HG02981 (cell line): ENCODE measurements at regions not wholly inside any gene's neighbourhood (a gene's known extent, or its start where the extent isn't known, plus 50 kb on each side); places are given as distances from the start of the nearest gene placed in this dataset.

Source experiments
- ATAC-seq: cut with Tn5 transposase; IDR thresholded peaks from one replicate; pipeline ENCODE4 v1.9.1; 2021; ENCODE audit warnings: mild to moderate bottlenecking, moderate library complexity; ENCODE audit not compliant: unreplicated experiment

DNA sequence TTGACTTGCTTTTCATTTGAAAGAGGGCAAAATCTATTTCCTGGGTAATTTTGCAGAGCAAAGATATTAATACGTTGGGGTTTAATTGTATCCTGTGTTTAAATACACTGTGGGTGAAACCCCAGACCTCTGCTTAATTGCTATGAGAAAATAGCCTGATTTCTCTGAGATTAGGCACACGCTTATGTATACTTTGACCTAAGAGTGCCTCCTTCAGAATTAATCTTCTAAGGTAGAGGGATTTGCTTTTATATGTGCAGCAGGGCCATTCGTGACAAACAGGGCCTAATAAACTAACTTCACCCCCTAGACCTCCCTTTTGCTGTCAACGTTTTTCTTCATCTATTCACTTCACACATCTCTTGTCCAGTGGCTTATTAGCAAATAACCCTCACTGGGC is 216.9 kb upstream of the ADGRL2 start:
- ATAC-seq: no peak

DNA sequence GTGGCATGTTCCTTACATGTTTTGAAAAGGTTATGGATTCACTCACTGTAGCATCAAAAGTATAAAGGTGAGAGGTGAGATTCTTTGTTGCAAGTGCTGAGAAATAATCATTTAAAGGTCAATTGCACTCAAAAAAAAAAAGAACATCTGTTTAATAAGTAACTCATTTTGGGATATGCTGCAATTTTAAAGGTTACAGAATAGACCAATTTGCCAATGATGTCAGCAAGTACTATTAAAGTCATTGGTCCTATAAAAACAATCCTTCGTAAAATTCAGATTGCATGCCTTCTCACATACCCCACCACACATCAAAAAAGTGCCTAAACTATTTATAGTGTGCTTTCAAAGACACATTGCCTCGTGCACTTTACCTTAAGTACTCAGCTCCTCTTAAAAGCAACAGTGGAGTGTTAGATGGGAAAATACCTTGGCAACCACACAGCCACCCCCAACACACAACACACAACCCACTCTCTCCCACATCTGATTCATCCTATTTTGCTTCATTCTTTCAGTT is 218.2 kb upstream of the ADGRL2 start:
- ATAC-seq: peak; percentile 47

DNA sequence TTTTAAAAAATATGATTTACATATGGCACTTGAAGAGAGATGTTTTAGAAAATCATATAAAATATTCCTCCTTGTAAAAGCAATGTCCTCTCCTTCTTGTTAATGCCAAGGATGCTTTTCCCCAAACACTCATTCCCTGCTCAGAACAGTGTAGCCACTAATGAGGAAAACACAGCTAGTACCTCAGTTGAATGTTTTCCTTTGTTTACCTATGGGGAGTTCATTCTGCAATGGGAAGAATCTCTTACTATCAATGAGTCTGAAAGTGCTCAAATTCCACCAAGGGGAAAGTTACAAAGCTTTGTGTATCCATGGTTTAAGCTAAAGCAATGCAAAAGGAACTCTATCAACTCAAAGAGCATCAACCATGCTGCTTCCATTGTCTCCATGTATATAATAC is 221.9 kb upstream of the ADGRL2 start:
- ATAC-seq: no peak

GRCh38 chr1:81577004-81577697 is 223.6 kb upstream of the ADGRL2 start:
- ATAC-seq: no peak

DNA sequence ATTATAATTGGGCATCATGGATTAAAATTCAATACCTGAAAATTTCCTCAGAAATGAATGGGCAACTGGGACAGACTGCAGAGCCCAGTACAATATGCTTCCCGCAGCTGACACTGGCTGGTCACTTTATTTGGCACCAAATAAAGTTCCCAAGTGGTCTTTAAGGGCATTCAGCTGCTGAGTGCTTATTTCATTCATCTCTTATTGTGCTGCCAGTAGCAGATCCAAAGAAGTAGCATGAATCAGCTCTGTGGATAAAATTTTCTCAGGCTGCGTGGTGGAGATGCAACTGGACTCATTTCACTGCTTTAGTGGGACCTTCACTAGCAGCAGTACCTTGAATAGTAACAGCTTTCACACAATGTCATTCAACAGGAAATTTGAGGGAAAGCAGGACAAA is 226.3 kb upstream of the ADGRL2 start:
- no peak for ATAC-seq

DNA sequence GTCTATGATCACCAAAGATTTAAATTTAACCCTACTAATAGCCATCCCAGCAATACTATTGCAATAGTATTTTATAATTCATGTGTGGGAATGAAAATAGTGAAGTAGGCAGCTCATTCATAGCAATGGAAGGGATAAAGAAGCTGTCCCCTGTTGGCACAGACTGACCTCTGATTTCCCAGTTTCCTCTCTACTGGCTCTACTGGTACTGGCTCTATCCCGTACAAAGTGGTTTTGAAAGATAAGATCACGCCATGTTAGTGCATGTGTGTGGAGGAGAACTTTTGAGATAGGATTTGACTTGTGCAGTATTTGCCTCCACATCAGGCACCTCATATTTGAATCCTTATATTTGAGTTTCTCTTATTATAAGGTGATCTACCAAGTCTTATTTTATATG is 227.3 kb upstream of the ADGRL2 start:
- ATAC-seq: no peak

DNA sequence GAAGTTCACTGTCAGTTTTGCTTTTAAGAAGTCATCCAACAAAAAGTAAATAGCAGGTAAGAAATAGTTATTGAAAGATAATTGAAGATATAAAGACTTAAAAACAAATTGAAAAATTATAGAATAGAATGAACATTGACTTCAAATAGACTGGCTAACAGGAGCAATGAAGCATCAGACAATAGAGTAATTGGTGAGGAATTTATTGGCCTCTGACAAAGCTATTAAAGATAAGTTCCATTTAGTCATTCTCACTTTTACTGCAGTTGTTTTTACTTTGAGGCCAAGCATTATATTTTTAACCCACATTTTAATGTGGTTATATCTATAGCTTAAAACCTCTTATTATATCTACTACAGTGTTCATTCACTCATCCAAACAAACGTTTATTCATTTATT is 228.8 kb upstream of the ADGRL2 start:
- no peak for ATAC-seq

GRCh38 chr1:81569761-81570160 is 231.0 kb upstream of the ADGRL2 start:
- no peak for ATAC-seq

- no peak for ATAC-seq
These were observed 237.1 kb upstream of the ADGRL2 start for GRCh38 chr1:81563632-81564031.

GRCh38 chr1:81562934-81563333 is 237.8 kb upstream of the ADGRL2 start:
- no peak for ATAC-seq

DNA sequence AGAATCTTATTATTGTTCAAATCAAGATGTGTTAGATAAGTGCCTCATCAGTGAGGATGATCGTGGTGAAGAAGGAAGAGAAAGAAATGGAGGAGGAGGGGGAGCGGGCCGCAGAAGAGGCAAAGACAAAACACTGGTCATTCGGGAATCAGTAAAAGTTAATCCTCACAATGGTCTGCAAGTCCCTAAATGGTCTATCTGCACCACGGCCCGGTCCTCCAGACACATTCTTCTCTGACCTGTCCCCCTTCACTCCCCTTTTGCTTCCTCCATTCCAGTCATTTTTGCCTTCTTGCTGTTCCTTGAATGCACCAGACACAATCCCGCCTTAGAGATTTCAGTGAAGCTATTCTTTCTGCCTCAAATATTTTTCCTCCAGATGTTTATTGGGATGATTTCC is 240.1 kb upstream of the ADGRL2 start:
- no peak for ATAC-seq

GRCh38 chr1:81559662-81560350 is 240.9 kb upstream of the ADGRL2 start:
- ATAC-seq: no peak

GRCh38 chr1:81558291-81559076 is 242.2 kb upstream of the ADGRL2 start:
- ATAC-seq: no peak

DNA sequence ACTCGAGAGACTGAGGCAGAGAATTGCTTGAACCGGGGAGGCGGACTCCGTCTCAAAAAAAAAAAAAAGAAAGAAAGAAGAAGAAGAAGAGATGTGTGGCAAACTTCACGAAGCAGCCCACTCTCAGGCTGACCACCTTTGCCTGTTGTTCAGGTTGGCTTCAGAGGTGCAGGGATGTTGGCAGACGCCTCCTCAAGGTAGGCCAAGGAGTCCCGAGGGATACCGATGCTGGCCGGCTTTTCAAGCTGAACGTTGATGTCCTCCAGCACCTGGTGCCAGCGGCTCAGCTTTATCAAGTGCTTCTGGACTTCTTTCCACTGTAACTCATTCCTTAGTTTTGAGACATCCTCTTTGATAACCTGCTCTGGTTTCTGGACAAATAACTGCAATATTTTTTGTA is 243.8 kb upstream of the ADGRL2 start:
- no peak for ATAC-seq

DNA sequence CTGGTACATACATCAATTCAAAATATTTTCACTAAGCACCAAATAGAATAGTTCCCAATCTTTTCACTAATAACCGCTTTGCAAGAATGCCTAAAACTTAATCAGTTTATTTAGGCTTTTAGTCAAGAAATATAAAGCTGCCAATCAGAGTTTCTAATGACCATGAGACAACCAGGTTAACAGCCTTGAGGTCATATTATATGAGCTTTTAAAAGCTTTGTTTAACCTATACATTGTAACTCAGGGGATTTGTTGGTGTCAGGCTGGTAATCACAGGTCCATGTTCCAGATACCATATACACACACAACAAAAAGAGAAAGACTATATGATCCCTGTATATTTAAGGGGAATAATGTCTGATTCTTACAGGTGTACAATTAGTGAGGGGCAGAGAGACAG is 246.2 kb upstream of the ADGRL2 start:
- ATAC-seq: no peak

DNA sequence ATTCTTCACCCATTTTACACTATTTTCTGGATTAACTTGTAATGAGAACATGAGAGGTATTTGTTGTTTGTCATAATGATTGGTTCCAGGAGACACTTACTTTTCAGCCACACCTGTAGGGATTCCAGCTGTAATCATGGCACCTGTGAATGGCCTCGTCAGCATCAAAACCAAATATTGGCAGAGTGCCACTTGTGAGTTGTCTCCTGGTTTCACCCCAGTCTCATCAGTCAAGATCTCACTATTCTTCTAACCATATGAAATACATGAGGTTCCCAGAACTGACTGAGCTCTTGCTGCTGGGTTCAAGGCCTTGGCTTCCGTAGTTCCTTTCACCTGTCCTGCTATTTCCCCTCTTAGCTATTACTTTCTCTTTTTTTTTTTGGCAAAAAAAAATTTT is 246.6 kb upstream of the ADGRL2 start:
- no peak for ATAC-seq

GRCh38 chr1:81553503-81553902 is 247.2 kb upstream of the ADGRL2 start:
- no peak for ATAC-seq

DNA sequence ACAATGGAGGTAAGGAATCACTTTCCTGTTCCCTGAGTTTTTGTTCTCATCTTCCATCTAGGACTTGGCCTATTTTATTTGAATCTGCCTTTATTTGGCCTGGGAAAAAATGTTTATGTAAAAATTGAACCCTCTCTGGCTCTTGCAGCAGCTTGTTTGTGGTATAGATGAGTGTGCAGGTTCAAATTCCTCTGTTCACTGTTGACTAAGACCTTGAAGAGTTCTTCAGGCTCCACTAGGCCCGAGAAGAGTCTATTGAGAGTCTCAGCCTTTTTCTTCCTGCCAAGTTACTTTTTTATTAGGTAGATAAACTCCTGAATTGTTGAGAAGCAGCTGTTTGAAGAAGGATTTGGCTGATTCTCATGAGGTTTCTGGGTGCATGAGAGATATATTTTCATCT is 248.8 kb upstream of the ADGRL2 start:
- no peak for ATAC-seq

DNA sequence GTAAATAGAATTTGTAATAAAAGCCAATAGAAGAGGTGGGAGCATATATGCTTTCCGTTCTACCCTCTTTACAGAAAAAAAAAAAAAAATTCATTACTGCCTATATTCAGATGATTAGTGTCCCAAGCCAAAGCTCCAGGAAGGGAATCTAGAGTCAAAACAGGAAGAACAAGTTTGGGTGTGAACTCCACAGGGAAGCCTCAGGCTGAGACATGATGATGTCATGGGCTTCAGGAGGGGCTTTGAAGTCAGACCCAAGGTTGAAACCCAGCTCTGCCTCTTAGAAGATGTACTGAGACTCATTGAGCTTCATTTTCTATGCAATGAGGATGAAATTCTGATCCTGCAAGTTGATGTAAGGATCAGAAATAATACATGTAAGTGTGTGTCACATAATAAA is 250.0 kb upstream of the ADGRL2 start:
- ATAC-seq: no peak

DNA sequence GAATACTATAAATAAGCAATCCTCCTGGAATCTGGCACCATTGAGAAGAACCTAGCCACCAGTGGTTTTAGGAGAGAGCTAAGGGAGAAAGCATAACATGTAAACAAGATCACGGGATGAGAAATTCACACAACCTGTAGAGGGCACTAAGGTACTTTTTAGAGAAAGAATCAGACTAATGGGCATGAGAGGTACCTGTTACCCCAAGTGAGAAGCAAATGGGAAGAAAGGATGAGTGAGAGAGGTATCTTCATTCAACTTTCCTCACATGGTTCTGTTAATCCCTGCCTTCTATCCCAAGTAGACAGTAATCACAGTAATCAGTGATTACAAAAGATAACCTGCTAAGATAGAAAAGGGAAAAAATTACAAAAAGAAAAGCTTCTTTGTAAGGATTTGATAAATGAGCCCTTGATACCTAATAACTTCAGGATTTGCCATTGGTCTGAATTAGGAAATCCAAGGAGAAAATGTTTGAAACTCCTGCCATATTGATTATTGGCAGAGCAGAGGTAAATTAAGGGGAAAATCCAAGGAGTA is 251.1 kb upstream of the ADGRL2 start:
- ATAC-seq: peak; percentile 41

GRCh38 chr1:81548918-81549587 is 251.7 kb upstream of the ADGRL2 start:
- peak; percentile 54 for ATAC-seq
